HEK293T (cell line): ENCODE measurements at regions not wholly inside any gene's neighbourhood (a gene's known extent, or its start where the extent isn't known, plus 50 kb on each side); places are given as distances from the start of the nearest gene placed in this dataset.
"Not testable (repeated sequence)": the region's sequence is repeated elsewhere in the genome, so short reads cannot be mapped to it uniquely, and the experiment has no call there.

Experiments
- CTCF ChIA-PET: fragments of 350-600 bp; formaldehyde crosslinking; extraction: SDS; loops from one replicate; lab custom pipeline; 2021; ENCODE audit warnings: antibody characterized with exemption, inconsistent platforms; lab: Yijun Ruan, JAX
- POLR2A ChIA-PET: fragments of 350-600 bp; formaldehyde crosslinking; extraction: SDS; loops from one replicate; lab custom pipeline; 2020; ENCODE audit warnings: antibody characterized with exemption, inconsistent platforms; lab: Yijun Ruan, JAX
- DNase-seq: peaks from one replicate; pipeline ENCODE4 v3.0.0; 2012; ENCODE audit warnings: mixed read lengths; ENCODE audit errors: extremely low spot score
- ARNT ChIP-seq: fragments of 450-650 bp; IDR thresholded peaks from 2 replicates; pipeline ENCODE4 v1.6.1; 2017; ENCODE audit warnings: mild to moderate bottlenecking
- BHLHE40 ChIP-seq: fragments of 450-650 bp; IDR thresholded peaks from 2 replicates; pipeline ENCODE4 v1.6.1; 2016; ENCODE audit warnings: mild to moderate bottlenecking, moderate library complexity, borderline replicate concordance
- CTBP1 ChIP-seq: fragments of 450-650 bp; IDR thresholded peaks from 2 replicates; pipeline ENCODE4 v1.6.1; 2016; ENCODE audit warnings: borderline replicate concordance
- ELF4 ChIP-seq: fragments of 450-650 bp; IDR thresholded peaks from 2 replicates; pipeline ENCODE4 v1.6.1; 2017; ENCODE audit warnings: antibody characterized with exemption
- FOXA1 ChIP-seq: fragments of 450-650 bp; IDR thresholded peaks from 2 replicates; pipeline ENCODE4 v1.6.1; 2016; ENCODE audit warnings: mild to moderate bottlenecking
- FOXK2 ChIP-seq: fragments of 450-650 bp; IDR thresholded peaks from 2 replicates; pipeline ENCODE4 v1.6.1; 2016; ENCODE audit warnings: mild to moderate bottlenecking
- FOXM1 ChIP-seq: fragments of 450-650 bp; IDR thresholded peaks from 2 replicates; pipeline ENCODE4 v1.6.1; 2017; ENCODE audit warnings: mild to moderate bottlenecking, borderline replicate concordance
- HDGF ChIP-seq: fragments of 450-650 bp; IDR thresholded peaks from 2 replicates; pipeline ENCODE4 v1.6.1; 2017; ENCODE audit warnings: antibody characterized with exemption, borderline replicate concordance
- L3MBTL2 ChIP-seq: fragments of 450-650 bp; conservative IDR thresholded peaks from 2 replicates; pipeline ENCODE4 v1.6.1; 2016; ENCODE audit warnings: mild to moderate bottlenecking
- LEF1 ChIP-seq: fragments of 450-650 bp; IDR thresholded peaks from 2 replicates; pipeline ENCODE4 v1.6.1; 2017; ENCODE audit warnings: mild to moderate bottlenecking, borderline replicate concordance
- NFRKB ChIP-seq: fragments of 450-650 bp; IDR thresholded peaks from 2 replicates; pipeline ENCODE4 v1.6.1; 2016; ENCODE audit warnings: mild to moderate bottlenecking, moderate library complexity
- PKNOX1 ChIP-seq: fragments of 450-650 bp; IDR thresholded peaks from 2 replicates; pipeline ENCODE4 v1.6.1; 2016
- SP1 ChIP-seq: fragments of 450-650 bp; IDR thresholded peaks from 2 replicates; pipeline ENCODE4 v1.6.1; 2017
- SUZ12 ChIP-seq: fragments of 450-650 bp; IDR thresholded peaks from 2 replicates; pipeline ENCODE4 v1.6.1; 2016; ENCODE audit warnings: mild to moderate bottlenecking
- TARDBP ChIP-seq: fragments of 450-650 bp; IDR thresholded peaks from 2 replicates; pipeline ENCODE4 v1.6.1; 2016
- ZNF384 ChIP-seq: fragments of 450-650 bp; IDR thresholded peaks from 2 replicates; pipeline ENCODE4 v1.6.1; 2016

DNA sequence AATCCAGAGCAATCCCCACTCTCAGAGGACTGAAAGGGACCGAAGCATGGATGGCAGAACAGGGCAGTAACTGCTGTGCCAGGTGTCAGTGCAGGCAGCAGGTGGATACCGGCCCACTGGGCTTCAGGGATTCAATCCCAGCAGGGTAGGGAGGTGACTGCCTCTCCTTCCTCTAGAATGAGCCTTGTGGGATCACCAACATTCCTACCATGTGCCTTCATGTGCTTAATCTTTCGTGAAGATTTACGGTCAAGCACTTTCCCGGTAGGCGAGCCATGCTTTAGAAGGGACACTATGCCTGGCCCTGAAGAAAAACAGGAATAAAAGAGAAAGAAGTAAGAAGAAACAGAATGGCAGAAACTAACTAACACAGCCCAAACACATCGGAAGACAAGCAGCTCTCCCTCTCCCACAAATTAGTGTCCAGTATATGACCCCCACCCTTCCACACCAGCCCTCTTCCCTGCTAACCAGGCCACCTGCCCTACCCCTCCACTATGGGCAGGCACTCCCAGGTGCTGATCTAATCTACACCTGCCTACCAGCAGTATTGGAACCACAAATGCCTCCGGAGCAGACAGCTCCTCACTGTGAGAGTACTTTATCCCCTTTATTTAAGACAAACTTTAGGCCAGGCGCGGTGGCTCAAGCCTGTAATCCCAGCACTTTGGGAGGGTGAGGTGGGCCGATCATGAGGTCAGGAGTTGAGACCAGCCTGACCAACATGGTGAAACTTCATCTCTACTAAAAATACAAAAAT lies 162.5 kb downstream of the NUFIP1 start:
- ChIA-PET CTCF (no interaction called here), POLR2A (no interaction called here)
- no peak for TF ChIP-seq HDGF
- DNase-seq, result no peak

DNA sequence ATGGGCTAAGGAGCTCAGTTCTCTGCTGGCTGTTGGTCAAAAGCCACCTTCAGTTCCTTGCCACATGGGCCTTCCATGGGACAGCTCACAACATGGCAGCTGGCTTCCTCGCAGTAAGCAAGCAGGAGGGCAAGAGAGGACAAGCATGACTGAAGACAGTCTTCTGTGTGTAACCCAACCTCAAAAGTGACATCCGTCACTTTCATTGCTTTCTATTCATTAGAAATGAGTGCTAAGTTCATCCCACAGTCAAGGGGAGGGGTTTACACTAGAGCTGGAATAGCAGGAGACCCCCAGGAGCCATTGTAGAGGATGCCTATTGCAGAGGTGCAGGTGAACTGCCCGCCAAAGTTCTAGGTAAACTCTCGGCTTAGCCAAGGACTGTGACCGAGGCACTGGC lies 163.3 kb downstream of the NUFIP1 start:
- DNase-seq, result no peak
- no peak for TF ChIP-seq LEF1
- no peak for TF ChIP-seq NFRKB
- TF ChIP-seq FOXM1, result no peak
- TF ChIP-seq ARNT, result no peak
- no peak for TF ChIP-seq BHLHE40
- no peak for TF ChIP-seq SUZ12
- no peak for TF ChIP-seq PKNOX1
- no peak for TF ChIP-seq TARDBP
- no peak for TF ChIP-seq FOXK2
- no peak for TF ChIP-seq L3MBTL2
- no peak for TF ChIP-seq CTBP1
- TF ChIP-seq FOXA1, result no peak
- ChIA-PET POLR2A (no interaction called here), CTCF (no interaction called here)

- DNase-seq, CTCF ChIA-PET, POLR2A ChIA-PET: not testable (repeated sequence)
Measured at GRCh38 chr13:44823555-44823954, 165.7 kb downstream of the NUFIP1 start.

GRCh38 chr13:44822291-44822690 lies 167.0 kb downstream of the NUFIP1 start:
- CTCF ChIA-PET, result no interaction called here
- POLR2A ChIA-PET, result no interaction called here
- no peak for DNase-seq
- TF ChIP-seq ELF4, result no peak
- TF ChIP-seq FOXA1, result no peak
- TF ChIP-seq FOXK2, result no peak
- no peak for TF ChIP-seq BHLHE40
- no peak for TF ChIP-seq PKNOX1
- no peak for TF ChIP-seq HDGF
- TF ChIP-seq NFRKB, result no peak
- TF ChIP-seq FOXM1, result no peak
- no peak for TF ChIP-seq SUZ12
- no peak for TF ChIP-seq ZNF384
- TF ChIP-seq CTBP1, result no peak
- no peak for TF ChIP-seq L3MBTL2
- no peak for TF ChIP-seq TARDBP
- no peak for TF ChIP-seq LEF1
- TF ChIP-seq ARNT, result no peak

- ChIA-PET CTCF (no interaction called here), POLR2A (no interaction called here)
- TF ChIP-seq SP1 (no peak), LEF1 (no peak), SUZ12 (no peak), ZNF384 (no peak), BHLHE40 (no peak), FOXM1 (no peak), TARDBP (no peak), L3MBTL2 (no peak), HDGF (no peak), FOXK2 (no peak), ARNT (no peak), ELF4 (no peak), FOXA1 (no peak), NFRKB (no peak), CTBP1 (no peak), PKNOX1 (no peak)
- DNase-seq, result no peak
Measured at GRCh38 chr13:44819772-44820171, 169.5 kb downstream of the NUFIP1 start.

DNA sequence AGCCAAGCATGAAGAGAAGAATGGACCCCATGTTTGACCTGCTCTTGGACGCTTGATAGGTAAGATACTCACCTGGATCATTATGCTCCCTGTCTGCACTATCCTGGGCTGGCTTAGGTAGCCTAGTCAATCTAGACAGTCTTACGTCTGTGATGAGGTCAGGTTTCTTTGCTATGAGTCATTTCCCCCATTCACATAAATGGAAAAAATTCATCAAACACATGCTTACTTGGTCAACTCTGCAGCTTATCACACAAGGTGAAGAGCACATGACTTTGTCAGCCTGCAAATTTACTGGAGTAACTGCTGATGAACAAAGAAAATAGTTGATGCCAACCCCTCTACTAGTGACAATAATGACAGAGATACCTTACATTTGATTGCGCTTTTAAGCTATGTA lies 170.0 kb downstream of the NUFIP1 start:
- TF ChIP-seq NFRKB, result no peak
- TF ChIP-seq BHLHE40, result no peak
- no peak for TF ChIP-seq L3MBTL2
- no peak for TF ChIP-seq SUZ12
- no peak for TF ChIP-seq ARNT
- TF ChIP-seq LEF1, result no peak
- TF ChIP-seq ZNF384, result no peak
- TF ChIP-seq TARDBP, result no peak
- TF ChIP-seq FOXM1, result no peak
- no peak for DNase-seq
- CTCF ChIA-PET, result interaction anchor here (0.6 kb wide), 1 partner anchor 54 kb away, joined by 3 read pairs; no protein-coding TSS in a partner anchor
- POLR2A ChIA-PET, result no interaction called here

- TF ChIP-seq SP1, result no peak
- no peak for TF ChIP-seq ELF4
- TF ChIP-seq LEF1, result no peak
- TF ChIP-seq HDGF, result no peak
- TF ChIP-seq PKNOX1, result no peak
- no peak for TF ChIP-seq ZNF384
- no peak for TF ChIP-seq ARNT
- TF ChIP-seq CTBP1, result no peak
- TF ChIP-seq L3MBTL2, result no peak
- TF ChIP-seq FOXM1, result no peak
- TF ChIP-seq TARDBP, result no peak
- CTCF ChIA-PET, result interaction anchor here (0.6 to 0.7 kb wide), 3 partner anchors 15 to 333 kb away, joined by 3 read pairs; no protein-coding TSS in a partner anchor
- POLR2A ChIA-PET, result no interaction called here
- peak; percentile 64 for DNase-seq
Measured at GRCh38 chr13:44818428-44818827, 170.8 kb downstream of the NUFIP1 start.
